ENCODE measurements at regions not wholly inside any gene's neighbourhood (a gene's known extent, or its start where the extent isn't known, plus 50 kb on each side); places are given as distances from the start of the nearest gene placed in this dataset.
"Not testable (repeated sequence)": the region's sequence is repeated elsewhere in the genome, so short reads cannot be mapped to it uniquely, and the experiment has no call there.

DNA sequence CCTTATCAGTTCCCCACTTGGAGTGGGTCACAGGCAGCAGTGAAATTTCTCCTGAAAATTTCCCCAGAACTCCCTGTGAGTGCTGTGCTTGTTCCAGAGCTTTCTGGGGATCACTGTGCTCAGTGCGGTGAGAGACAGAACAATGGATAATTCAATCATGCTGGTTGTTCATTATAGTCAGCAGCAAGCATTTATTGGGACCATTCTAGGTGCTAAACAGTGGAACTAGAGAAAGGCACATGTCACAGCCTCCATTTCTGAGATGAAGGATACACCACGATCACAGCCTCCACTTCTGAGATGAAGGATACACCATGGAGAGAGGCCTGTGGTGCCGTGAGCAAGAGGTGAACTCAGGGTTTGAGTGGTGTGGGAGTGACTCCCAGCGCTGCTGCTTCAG, 92.8 kb downstream of the TRIM69 start:
- not testable (repeated sequence) for TF ChIP-seq HCFC1 (IDR thresholded peaks at IDR 0.05; ENCODE audit: low read depth, low read length); FOXJ3 (CRISPR knock-in tag; IDR thresholded peaks at IDR 0.05); PREB (CRISPR knock-in tag; IDR thresholded peaks at IDR 0.05); ZNF253 (CRISPR knock-in tag; conservative IDR thresholded peaks at IDR 0.05)
- TF ChIP-seq, protein P1, sequence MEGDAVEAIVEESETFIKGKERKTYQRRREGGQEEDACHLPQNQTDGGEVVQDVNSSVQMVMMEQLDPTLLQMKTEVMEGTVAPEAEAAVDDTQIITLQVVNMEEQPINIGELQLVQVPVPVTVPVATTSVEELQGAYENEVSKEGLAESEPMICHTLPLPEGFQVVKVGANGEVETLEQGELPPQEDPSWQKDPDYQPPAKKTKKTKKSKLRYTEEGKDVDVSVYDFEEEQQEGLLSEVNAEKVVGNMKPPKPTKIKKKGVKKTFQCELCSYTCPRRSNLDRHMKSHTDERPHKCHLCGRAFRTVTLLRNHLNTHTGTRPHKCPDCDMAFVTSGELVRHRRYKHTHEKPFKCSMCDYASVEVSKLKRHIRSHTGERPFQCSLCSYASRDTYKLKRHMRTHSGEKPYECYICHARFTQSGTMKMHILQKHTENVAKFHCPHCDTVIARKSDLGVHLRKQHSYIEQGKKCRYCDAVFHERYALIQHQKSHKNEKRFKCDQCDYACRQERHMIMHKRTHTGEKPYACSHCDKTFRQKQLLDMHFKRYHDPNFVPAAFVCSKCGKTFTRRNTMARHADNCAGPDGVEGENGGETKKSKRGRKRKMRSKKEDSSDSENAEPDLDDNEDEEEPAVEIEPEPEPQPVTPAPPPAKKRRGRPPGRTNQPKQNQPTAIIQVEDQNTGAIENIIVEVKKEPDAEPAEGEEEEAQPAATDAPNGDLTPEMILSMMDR (IDR thresholded peaks at IDR 0.05 in 2 of 3, conservative IDR thresholded peaks at IDR 0.05 in 1 of 3; ENCODE audit: insufficient read depth in 2 of 3, low read depth in 1 of 3, low read length in 3 of 3) = not testable (repeated sequence)

All from K562 (cell line).